PC-9 (cell line): ENCODE measurements at regions not wholly inside any gene's neighbourhood (a gene's known extent, or its start where the extent isn't known, plus 50 kb on each side); places are given as distances from the start of the nearest gene placed in this dataset.

Source experiments
- EZH2 ChIP-seq: fragments of 200-600 bp; sonication (generic); IDR thresholded peaks from 2 replicates; pipeline ENCODE4 v1.8.0; 2017; ENCODE audit warnings: antibody characterized with exemption, low read depth
- TF ChIP-seq, protein P1 (sequence below): fragments of 200-600 bp; sonication (generic); conservative IDR thresholded peaks from 2 replicates; pipeline ENCODE4 v1.6.1; 2017; ENCODE audit warnings: mixed run types, antibody characterized with exemption, mild to moderate bottlenecking, moderate library complexity

- TF ChIP-seq, protein P1, sequence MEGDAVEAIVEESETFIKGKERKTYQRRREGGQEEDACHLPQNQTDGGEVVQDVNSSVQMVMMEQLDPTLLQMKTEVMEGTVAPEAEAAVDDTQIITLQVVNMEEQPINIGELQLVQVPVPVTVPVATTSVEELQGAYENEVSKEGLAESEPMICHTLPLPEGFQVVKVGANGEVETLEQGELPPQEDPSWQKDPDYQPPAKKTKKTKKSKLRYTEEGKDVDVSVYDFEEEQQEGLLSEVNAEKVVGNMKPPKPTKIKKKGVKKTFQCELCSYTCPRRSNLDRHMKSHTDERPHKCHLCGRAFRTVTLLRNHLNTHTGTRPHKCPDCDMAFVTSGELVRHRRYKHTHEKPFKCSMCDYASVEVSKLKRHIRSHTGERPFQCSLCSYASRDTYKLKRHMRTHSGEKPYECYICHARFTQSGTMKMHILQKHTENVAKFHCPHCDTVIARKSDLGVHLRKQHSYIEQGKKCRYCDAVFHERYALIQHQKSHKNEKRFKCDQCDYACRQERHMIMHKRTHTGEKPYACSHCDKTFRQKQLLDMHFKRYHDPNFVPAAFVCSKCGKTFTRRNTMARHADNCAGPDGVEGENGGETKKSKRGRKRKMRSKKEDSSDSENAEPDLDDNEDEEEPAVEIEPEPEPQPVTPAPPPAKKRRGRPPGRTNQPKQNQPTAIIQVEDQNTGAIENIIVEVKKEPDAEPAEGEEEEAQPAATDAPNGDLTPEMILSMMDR: no peak
- TF ChIP-seq EZH2: no peak
These were observed 80.3 kb downstream of the OTOL1 start for GRCh38 chr3:161576714-161577510.
